Upper lobe of right lung (tissue), 1 donor: ENCODE measurements at regions not wholly inside any gene's neighbourhood (a gene's known extent, or its start where the extent isn't known, plus 50 kb on each side); places are given as distances from the start of the nearest gene placed in this dataset.

ENCODE experiments used
- ATAC-seq: fragments of 200-7000 bp; cut with Tn5 transposase; one replicate; pipeline ENCODE4 v1.9.1; 2020; ENCODE audit warnings: mild to moderate bottlenecking, moderate library complexity
- DNase-seq: peaks from one replicate; pipeline ENCODE4 v3.0.0-alpha.2; 2020
- H3K27ac ChIP-seq: fragments of 200-600 bp; one replicate; pipeline ENCODE4 v1.8.0; 2022
- H3K27me3 ChIP-seq: fragments of 200-600 bp; one replicate; pipeline ENCODE4 v1.8.0; 2022; ENCODE audit warnings: mild to moderate bottlenecking
- H3K36me3 ChIP-seq: fragments of 200-600 bp; one replicate; pipeline ENCODE4 v1.8.0; 2022
- H3K4me1 ChIP-seq: fragments of 200-600 bp; one replicate; pipeline ENCODE4 v1.8.0; 2022
- H3K4me3 ChIP-seq: fragments of 200-600 bp; one replicate; pipeline ENCODE4 v1.8.0; 2022; ENCODE audit warnings: mild to moderate bottlenecking
- H3K9me3 ChIP-seq: fragments of 200-600 bp; one replicate; pipeline ENCODE4 v1.8.0; 2022
- CTCF ChIP-seq: fragments of 200-600 bp; IDR thresholded peaks from one replicate; pipeline ENCODE4 v1.8.0; 2022; ENCODE audit warnings: antibody characterized with exemption
- intact Hi-C: fragments of 100-400 bp; cut with DNase I; formaldehyde crosslinking; loops from one replicate; pipeline ENCODE4 v1.11.0; 2022
- donor health status: DM: no; HTN: yes; CAD: no; lungs with severe emphysema.

- intact Hi-C loops = no loop called here
- Histone ChIP-seq H3K27ac (no peak overlapping the region), H3K27me3 (no peaks in the 10 kb centered on the region), H3K9me3 (no peaks in the 10 kb centered on the region), H3K4me1 (no peaks in the 10 kb centered on the region), H3K36me3 (no peaks in the 10 kb centered on the region), H3K4me3 (no peak overlapping the region)
- TF ChIP-seq CTCF = no peak
- DNase-seq (no peak), ATAC-seq (no peak)
These were observed 69.1 kb upstream of the NR4A3 start for GRCh38 chr9:99752417-99753109.

GRCh38 chr9:99753436-99753835 is 68.2 kb upstream of the NR4A3 start:
- no peaks in the 10 kb centered on the region for H3K27me3 ChIP-seq
- intact Hi-C loops = no loop called here
- H3K27ac ChIP-seq = no peak overlapping the region
- H3K4me1 ChIP-seq = no peaks in the 10 kb centered on the region
- no peaks in the 10 kb centered on the region for H3K9me3 ChIP-seq
- DNase-seq (no peak), ATAC-seq (no peak)
- H3K4me3 ChIP-seq = no peak overlapping the region
- no peaks in the 10 kb centered on the region for H3K36me3 ChIP-seq
- no peak for TF ChIP-seq CTCF

- Histone ChIP-seq H3K27me3 (no peaks in the 10 kb centered on the region), H3K4me3 (no peak overlapping the region), H3K36me3 (no peaks in the 10 kb centered on the region), H3K4me1 (no peaks in the 10 kb centered on the region), H3K9me3 (no peaks in the 10 kb centered on the region), H3K27ac (no peak overlapping the region)
- ATAC-seq = no peak
- no peak for DNase-seq
- intact Hi-C loops = no loop called here
- TF ChIP-seq CTCF = no peak
These were observed 61.3 kb upstream of the NR4A3 start for GRCh38 chr9:99760421-99760820.

- Histone ChIP-seq H3K36me3 (no peaks in the 10 kb centered on the region), H3K9me3 (no peaks in the 10 kb centered on the region), H3K4me1 (no peaks in the 10 kb centered on the region), H3K27me3 (no peaks in the 10 kb centered on the region), H3K27ac (no peak overlapping the region), H3K4me3 (no peak overlapping the region)
- no peak for TF ChIP-seq CTCF
- peak; percentile 66 for ATAC-seq
- intact Hi-C loops = no loop called here
- DNase-seq = no peak
These were observed 59.2 kb upstream of the NR4A3 start for GRCh38 chr9:99762470-99762869.
